ENCODE measurements at regions not wholly inside any gene's neighbourhood (a gene's known extent, or its start where the extent isn't known, plus 50 kb on each side); places are given as distances from the start of the nearest gene placed in this dataset.

DNA sequence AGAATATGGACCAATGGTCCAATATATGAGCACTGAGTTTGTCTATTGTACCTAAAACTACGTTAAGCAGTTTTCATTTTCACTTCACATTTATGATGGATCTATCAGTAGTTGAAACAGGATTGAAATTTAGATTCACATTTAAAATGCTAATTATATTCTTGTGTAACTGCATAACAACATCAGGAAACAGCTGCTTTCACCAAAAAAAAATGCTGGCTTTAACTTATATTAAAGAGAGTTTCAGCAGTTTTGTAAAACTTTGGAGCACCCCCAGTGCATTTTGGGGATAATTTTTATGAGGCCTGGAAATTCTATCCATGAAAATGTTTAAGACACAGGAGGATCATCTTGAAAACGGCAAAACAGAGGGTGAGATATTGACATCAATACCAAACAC is 142.8 kb upstream of the ROBO2 start:
- Histone ChIP-seq H3K4me1 (ENCODE audit: control insufficient read depth, insufficient read depth, low read length, unreplicated experiment) (no peaks in the 10 kb centered on the region), H2AFZ (ENCODE audit: low read length, unreplicated experiment) (no peak overlapping the region), H3K79me2 (ENCODE audit: control insufficient read depth, insufficient read depth, low read length, unreplicated experiment) (no peaks in the 10 kb centered on the region), H3K36me3 (ENCODE audit: insufficient read depth, low read length) (no peaks in the 10 kb centered on the region), H3K4me3 (ENCODE audit: low read depth, low read length) (no peak overlapping the region), H3K27me3 (ENCODE audit: insufficient read depth, low read length) (no peaks in the 10 kb centered on the region), H3K27ac (ENCODE audit: low read depth, low read length) (no peak overlapping the region)

- H3K27ac ChIP-seq (ENCODE audit: low read depth, low read length) = no peak overlapping the region
- H3K27me3 ChIP-seq (ENCODE audit: insufficient read depth, low read length) = no peaks in the 10 kb centered on the region
- no peaks in the 10 kb centered on the region for H3K36me3 ChIP-seq (ENCODE audit: insufficient read depth, low read length)
- H3K4me3 ChIP-seq (ENCODE audit: low read depth, low read length) = no peak overlapping the region
- no peak overlapping the region for H2AFZ ChIP-seq (ENCODE audit: low read length, unreplicated experiment)
- H3K4me1 ChIP-seq (ENCODE audit: control insufficient read depth, insufficient read depth, low read length, unreplicated experiment) = no peaks in the 10 kb centered on the region
- H3K79me2 ChIP-seq (ENCODE audit: control insufficient read depth, insufficient read depth, low read length, unreplicated experiment) = no peaks in the 10 kb centered on the region
Measured at GRCh38 chr3:76900596-76900995, 139.3 kb upstream of the ROBO2 start.

GRCh38 chr3:76908156-76908555 is 131.7 kb upstream of the ROBO2 start:
- no peaks in the 10 kb centered on the region for H3K4me1 ChIP-seq (ENCODE audit: control insufficient read depth, insufficient read depth, low read length, unreplicated experiment)
- no peaks in the 10 kb centered on the region for H3K27me3 ChIP-seq (ENCODE audit: insufficient read depth, low read length)
- H3K4me3 ChIP-seq (ENCODE audit: low read depth, low read length) = no peak overlapping the region
- no peaks in the 10 kb centered on the region for H3K36me3 ChIP-seq (ENCODE audit: insufficient read depth, low read length)
- H3K27ac ChIP-seq (ENCODE audit: low read depth, low read length) = no peak overlapping the region
- no peak overlapping the region for H2AFZ ChIP-seq (ENCODE audit: low read length, unreplicated experiment)
- no peaks in the 10 kb centered on the region for H3K79me2 ChIP-seq (ENCODE audit: control insufficient read depth, insufficient read depth, low read length, unreplicated experiment)

DNA sequence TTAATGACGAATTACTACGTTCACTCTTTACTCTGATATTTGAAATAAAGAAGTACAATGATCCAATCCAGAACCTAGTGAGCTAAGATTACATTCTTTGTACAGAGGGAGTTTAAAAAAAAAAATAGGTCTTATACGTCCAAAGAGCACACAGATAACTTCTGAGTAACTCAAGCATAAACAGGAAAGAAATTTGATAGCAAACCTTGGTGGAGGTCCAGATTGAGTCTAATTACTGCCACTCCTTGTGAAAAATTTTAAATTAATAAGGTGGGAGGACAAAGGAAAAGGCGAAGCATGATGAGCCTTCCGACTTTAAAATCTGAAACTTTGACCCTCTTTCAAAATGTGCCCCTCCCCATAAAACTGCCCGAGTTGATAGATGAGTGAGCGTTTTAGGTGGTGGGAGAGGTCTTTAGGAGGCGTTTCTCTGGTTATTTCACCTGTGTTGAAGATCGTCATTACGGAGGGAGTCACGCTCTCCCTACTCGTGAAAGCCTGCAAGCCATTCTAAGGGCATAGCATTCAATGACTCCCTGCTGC is 127.0 kb upstream of the ROBO2 start:
- no peaks in the 10 kb centered on the region for H3K27me3 ChIP-seq (ENCODE audit: insufficient read depth, low read length)
- H3K36me3 ChIP-seq (ENCODE audit: insufficient read depth, low read length) = no peaks in the 10 kb centered on the region
- H3K4me1 ChIP-seq (ENCODE audit: control insufficient read depth, insufficient read depth, low read length, unreplicated experiment) = no peaks in the 10 kb centered on the region
- H2AFZ ChIP-seq (ENCODE audit: low read length, unreplicated experiment) = no peak overlapping the region
- no peak overlapping the region for H3K27ac ChIP-seq (ENCODE audit: low read depth, low read length)
- H3K79me2 ChIP-seq (ENCODE audit: control insufficient read depth, insufficient read depth, low read length, unreplicated experiment) = no peaks in the 10 kb centered on the region
- no peak overlapping the region for H3K4me3 ChIP-seq (ENCODE audit: low read depth, low read length)

GRCh38 chr3:76917436-76917835 is 122.5 kb upstream of the ROBO2 start:
- Histone ChIP-seq H3K4me1 (ENCODE audit: control insufficient read depth, insufficient read depth, low read length, unreplicated experiment) (no peaks in the 10 kb centered on the region), H3K27ac (ENCODE audit: low read depth, low read length) (no peak overlapping the region), H3K79me2 (ENCODE audit: control insufficient read depth, insufficient read depth, low read length, unreplicated experiment) (no peaks in the 10 kb centered on the region), H3K4me3 (ENCODE audit: low read depth, low read length) (no peak overlapping the region), H3K27me3 (ENCODE audit: insufficient read depth, low read length) (no peaks in the 10 kb centered on the region), H3K36me3 (ENCODE audit: insufficient read depth, low read length) (no peaks in the 10 kb centered on the region), H2AFZ (ENCODE audit: low read length, unreplicated experiment) (no peak overlapping the region)

DNA sequence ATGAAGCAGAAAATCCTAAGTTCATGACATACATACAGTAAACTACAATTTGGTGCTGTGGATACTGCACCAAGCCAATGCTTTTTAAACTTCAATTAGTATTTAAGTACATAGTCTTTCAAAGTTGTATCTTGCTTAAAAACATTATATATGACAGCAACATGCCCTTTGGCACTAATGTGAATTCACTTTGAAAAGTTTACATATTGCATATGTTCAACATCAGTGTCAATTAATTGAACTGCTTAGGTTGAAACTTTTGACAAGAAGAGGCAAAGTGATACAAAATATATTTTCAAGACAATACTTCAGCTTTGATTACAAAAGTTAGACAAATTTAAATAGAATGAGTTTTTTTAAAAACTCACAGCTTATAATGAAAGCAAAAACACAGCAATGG is 119.4 kb upstream of the ROBO2 start:
- no peaks in the 10 kb centered on the region for H3K79me2 ChIP-seq (ENCODE audit: control insufficient read depth, insufficient read depth, low read length, unreplicated experiment)
- no peaks in the 10 kb centered on the region for H3K4me1 ChIP-seq (ENCODE audit: control insufficient read depth, insufficient read depth, low read length, unreplicated experiment)
- H3K36me3 ChIP-seq (ENCODE audit: insufficient read depth, low read length) = no peaks in the 10 kb centered on the region
- no peak overlapping the region for H3K4me3 ChIP-seq (ENCODE audit: low read depth, low read length)
- H3K27me3 ChIP-seq (ENCODE audit: insufficient read depth, low read length) = no peaks in the 10 kb centered on the region
- no peak overlapping the region for H2AFZ ChIP-seq (ENCODE audit: low read length, unreplicated experiment)
- no peak overlapping the region for H3K27ac ChIP-seq (ENCODE audit: low read depth, low read length)

- Histone ChIP-seq H2AFZ (ENCODE audit: low read length, unreplicated experiment) (no peak overlapping the region), H3K27ac (ENCODE audit: low read depth, low read length) (no peak overlapping the region), H3K79me2 (ENCODE audit: control insufficient read depth, insufficient read depth, low read length, unreplicated experiment) (no peaks in the 10 kb centered on the region), H3K4me3 (ENCODE audit: low read depth, low read length) (no peak overlapping the region), H3K4me1 (ENCODE audit: control insufficient read depth, insufficient read depth, low read length, unreplicated experiment) (no peaks in the 10 kb centered on the region), H3K36me3 (ENCODE audit: insufficient read depth, low read length) (no peaks in the 10 kb centered on the region), H3K27me3 (ENCODE audit: insufficient read depth, low read length) (no peaks in the 10 kb centered on the region)
Measured at GRCh38 chr3:76923485-76923884, 116.4 kb upstream of the ROBO2 start.

GRCh38 chr3:76930712-76931111 is 109.2 kb upstream of the ROBO2 start:
- H3K36me3 ChIP-seq (ENCODE audit: insufficient read depth, low read length) = no peaks in the 10 kb centered on the region
- H3K4me3 ChIP-seq (ENCODE audit: low read depth, low read length) = no peak overlapping the region
- no peaks in the 10 kb centered on the region for H3K4me1 ChIP-seq (ENCODE audit: control insufficient read depth, insufficient read depth, low read length, unreplicated experiment)
- no peaks in the 10 kb centered on the region for H3K27me3 ChIP-seq (ENCODE audit: insufficient read depth, low read length)
- no peak overlapping the region for H2AFZ ChIP-seq (ENCODE audit: low read length, unreplicated experiment)
- H3K79me2 ChIP-seq (ENCODE audit: control insufficient read depth, insufficient read depth, low read length, unreplicated experiment) = no peaks in the 10 kb centered on the region
- no peak overlapping the region for H3K27ac ChIP-seq (ENCODE audit: low read depth, low read length)

DNA sequence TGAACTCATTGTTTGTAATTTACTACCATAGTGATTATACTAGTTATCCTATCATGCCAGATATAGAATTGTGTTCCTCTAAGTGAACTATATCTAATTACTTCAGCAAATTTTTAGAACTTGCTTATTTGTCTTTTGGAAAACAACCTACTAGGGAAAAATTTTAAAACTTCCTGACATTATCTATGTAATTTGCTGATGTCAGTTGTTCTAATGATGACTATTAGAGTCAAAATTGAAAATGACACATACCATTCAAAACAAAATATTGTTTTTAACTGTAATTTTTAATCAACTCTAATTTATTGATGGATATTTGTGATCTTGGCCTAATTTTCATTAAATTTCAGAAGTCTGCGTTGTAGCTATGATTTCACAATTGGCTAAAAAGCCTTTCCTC is 106.7 kb upstream of the ROBO2 start:
- no peaks in the 10 kb centered on the region for H3K27me3 ChIP-seq (ENCODE audit: insufficient read depth, low read length)
- no peak overlapping the region for H2AFZ ChIP-seq (ENCODE audit: low read length, unreplicated experiment)

DNA sequence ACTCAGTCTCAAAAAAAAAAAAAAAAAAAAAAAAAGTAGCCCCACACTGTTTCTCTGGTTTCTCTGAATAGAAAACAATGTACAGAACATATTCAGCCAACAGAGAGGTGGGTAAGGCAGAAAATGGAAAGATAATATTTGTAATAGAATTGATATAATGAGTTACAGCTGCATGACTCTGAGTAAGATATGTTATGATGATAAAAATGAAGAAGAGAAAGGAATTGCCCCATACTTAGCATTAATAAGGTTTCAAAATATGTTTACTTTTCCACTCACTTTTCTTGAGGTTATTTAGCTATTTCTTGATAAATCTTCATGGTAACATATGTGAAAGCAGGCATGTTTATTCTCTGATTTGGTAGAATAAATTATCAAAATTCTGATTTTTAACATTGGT is 100.9 kb upstream of the ROBO2 start:
- H2AFZ ChIP-seq (ENCODE audit: low read length, unreplicated experiment) = no peak overlapping the region
- no peaks in the 10 kb centered on the region for H3K27me3 ChIP-seq (ENCODE audit: insufficient read depth, low read length)
- H3K4me3 ChIP-seq (ENCODE audit: low read depth, low read length) = no peak overlapping the region
- H3K79me2 ChIP-seq (ENCODE audit: control insufficient read depth, insufficient read depth, low read length, unreplicated experiment) = no peaks in the 10 kb centered on the region
- no peaks in the 10 kb centered on the region for H3K4me1 ChIP-seq (ENCODE audit: control insufficient read depth, insufficient read depth, low read length, unreplicated experiment)
- no peak overlapping the region for H3K27ac ChIP-seq (ENCODE audit: low read depth, low read length)
- H3K36me3 ChIP-seq (ENCODE audit: insufficient read depth, low read length) = no peaks in the 10 kb centered on the region

More for the DNA sequence above, 106.7 kb upstream of the ROBO2 start:
- Histone ChIP-seq H3K79me2 (ENCODE audit: control insufficient read depth, insufficient read depth, low read length, unreplicated experiment) (no peaks in the 10 kb centered on the region), H3K27ac (ENCODE audit: low read depth, low read length) (no peak overlapping the region), H3K4me1 (ENCODE audit: control insufficient read depth, insufficient read depth, low read length, unreplicated experiment) (no peaks in the 10 kb centered on the region), H3K36me3 (ENCODE audit: insufficient read depth, low read length) (no peaks in the 10 kb centered on the region), H3K4me3 (ENCODE audit: low read depth, low read length) (no peak overlapping the region)

GRCh38 chr3:76940181-76940770 is 99.6 kb upstream of the ROBO2 start:
- Histone ChIP-seq H3K27me3 (ENCODE audit: insufficient read depth, low read length) (no peaks in the 10 kb centered on the region), H3K4me1 (ENCODE audit: control insufficient read depth, insufficient read depth, low read length, unreplicated experiment) (no peaks in the 10 kb centered on the region), H3K36me3 (ENCODE audit: insufficient read depth, low read length) (no peaks in the 10 kb centered on the region), H3K79me2 (ENCODE audit: control insufficient read depth, insufficient read depth, low read length, unreplicated experiment) (no peaks in the 10 kb centered on the region), H3K4me3 (ENCODE audit: low read depth, low read length) (no peak overlapping the region), H2AFZ (ENCODE audit: low read length, unreplicated experiment) (no peak overlapping the region), H3K27ac (ENCODE audit: low read depth, low read length) (no peak overlapping the region)

Measured in ACC112 (cell line).